Fibroblast of lung (primary cell): ENCODE measurements at regions not wholly inside any gene's neighbourhood (a gene's known extent, or its start where the extent isn't known, plus 50 kb on each side); places are given as distances from the start of the nearest gene placed in this dataset.

ENCODE experiments used
- DNase-seq, 2 donors: peaks; one replicate each; pipeline versions ENCODE4 v3.0.0 to v3.0.0-alpha.2; 2010; ENCODE audit warnings: low read depth in 2 of 2
- H2AFZ ChIP-seq: 2 replicates; pipeline ENCODE4 v1.5.1; 2012; ENCODE audit warnings: low read length, control low read depth, inconsistent platforms
- H3K27ac ChIP-seq: 2 replicates; pipeline ENCODE4 v1.5.1; 2011; ENCODE audit warnings: low read length, control low read depth; ENCODE audit not compliant: insufficient read depth
- H3K27me3 ChIP-seq: 2 replicates; pipeline ENCODE4 v1.5.1; 2011; ENCODE audit warnings: mild to moderate bottlenecking, low read length; ENCODE audit not compliant: control insufficient read depth, insufficient read depth
- H3K36me3 ChIP-seq: 2 replicates; pipeline ENCODE4 v1.5.1; 2011; ENCODE audit warnings: low read length; ENCODE audit not compliant: control insufficient read depth, insufficient read depth
- H3K4me1 ChIP-seq: 2 replicates; pipeline ENCODE4 v1.5.1; 2011; ENCODE audit warnings: low read length; ENCODE audit not compliant: control insufficient read depth, insufficient read depth; ENCODE audit errors: extremely low read depth
- H3K4me2 ChIP-seq: 2 replicates; pipeline ENCODE4 v1.5.1; 2011; ENCODE audit warnings: low read length, control low read depth; ENCODE audit not compliant: insufficient read depth; ENCODE audit errors: extremely low read depth
- H3K4me3 ChIP-seq, 4 experiments: fragments of 200-600 bp in 1 of 4; sonication (generic) in 1 of 4; replicated peaks in 1 of 4; 2 replicates each; pipeline ENCODE4 v1.5.1; 2011 to 2016; ENCODE audit warnings: low read length in 4 of 4, low read depth in 3 of 4, mild to moderate bottlenecking in 3 of 4, control low read depth in 2 of 4, inconsistent platforms in 1 of 4, mixed read lengths in 1 of 4; ENCODE audit not compliant: insufficient read depth in 1 of 4; ENCODE audit errors: control extremely low read depth in 1 of 4
- H3K79me2 ChIP-seq: 2 replicates; pipeline ENCODE4 v1.5.1; 2012; ENCODE audit warnings: mild to moderate bottlenecking, low read length, inconsistent platforms; ENCODE audit not compliant: control insufficient read depth, insufficient read depth
- H3K9ac ChIP-seq: 2 replicates; pipeline ENCODE4 v1.5.1; 2011; ENCODE audit warnings: mild to moderate bottlenecking, low read length, control low read depth; ENCODE audit not compliant: insufficient read depth
- H3K9me3 ChIP-seq: 2 replicates; pipeline ENCODE4 v1.5.1; 2012; ENCODE audit warnings: low read depth, low read length; ENCODE audit not compliant: control insufficient read depth, insufficient read depth
- H4K20me1 ChIP-seq: 2 replicates; pipeline ENCODE4 v1.5.1; 2011; ENCODE audit warnings: low read length; ENCODE audit not compliant: control insufficient read depth, insufficient read depth; ENCODE audit errors: extremely low read depth
- EZH2 ChIP-seq: IDR thresholded peaks from 2 replicates; pipeline ENCODE4 v1.5.1; 2012; ENCODE audit warnings: low read length, control low read depth, mild to moderate bottlenecking; ENCODE audit errors: missing control alignments
- TF ChIP-seq, protein P1 (sequence below), 2 donors: IDR thresholded peaks in 1 of 2; conservative IDR thresholded peaks in 1 of 2; 1 replicate in 1 of 2; 2 replicates in 1 of 2; pipeline ENCODE4 v1.5.1; 2011 to 2012; ENCODE audit warnings: low read length in 2 of 2, control low read depth in 1 of 2, inconsistent platforms in 1 of 2, low read depth in 1 of 2, mild to moderate bottlenecking in 1 of 2

DNA sequence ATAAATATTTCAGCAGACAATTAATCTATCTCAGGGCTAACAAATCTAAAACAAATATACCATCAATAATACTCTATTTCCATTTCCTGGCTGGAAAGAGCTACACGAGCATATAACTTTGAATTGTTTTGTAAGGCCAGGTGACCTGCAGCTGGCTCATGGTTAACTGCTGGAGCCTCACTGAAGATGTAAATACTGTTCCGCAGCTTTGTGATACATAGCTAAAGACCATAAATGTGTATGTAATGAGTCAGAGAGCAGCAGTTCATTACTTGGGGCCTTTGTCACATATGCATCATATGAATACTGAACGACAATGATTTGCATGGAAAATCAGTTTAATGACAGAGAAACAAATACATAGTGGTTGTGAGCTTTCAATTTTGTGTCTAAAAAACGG is 109.4 kb upstream of the CCN2 start:
- Histone ChIP-seq H3K36me3 (no peaks in the 10 kb centered on the region), H3K4me2 (peak overlapping the region; percentile 45), H4K20me1 (no peaks in the 10 kb centered on the region), H3K27me3 (no peaks in the 10 kb centered on the region), H3K9me3 (no peaks in the 10 kb centered on the region), H3K4me1 (peaks cover 15% of the 10 kb centered on the region), H3K9ac (no peak overlapping the region), H3K4me3 (no peak overlapping the region), H3K27ac (peak overlapping the region; percentile 48), H3K79me2 (no peaks in the 10 kb centered on the region), H2AFZ (no peak overlapping the region)
- peak; percentile 91 to 93 for DNase-seq
- no peak for TF ChIP-seq EZH2
- TF ChIP-seq, protein P1, sequence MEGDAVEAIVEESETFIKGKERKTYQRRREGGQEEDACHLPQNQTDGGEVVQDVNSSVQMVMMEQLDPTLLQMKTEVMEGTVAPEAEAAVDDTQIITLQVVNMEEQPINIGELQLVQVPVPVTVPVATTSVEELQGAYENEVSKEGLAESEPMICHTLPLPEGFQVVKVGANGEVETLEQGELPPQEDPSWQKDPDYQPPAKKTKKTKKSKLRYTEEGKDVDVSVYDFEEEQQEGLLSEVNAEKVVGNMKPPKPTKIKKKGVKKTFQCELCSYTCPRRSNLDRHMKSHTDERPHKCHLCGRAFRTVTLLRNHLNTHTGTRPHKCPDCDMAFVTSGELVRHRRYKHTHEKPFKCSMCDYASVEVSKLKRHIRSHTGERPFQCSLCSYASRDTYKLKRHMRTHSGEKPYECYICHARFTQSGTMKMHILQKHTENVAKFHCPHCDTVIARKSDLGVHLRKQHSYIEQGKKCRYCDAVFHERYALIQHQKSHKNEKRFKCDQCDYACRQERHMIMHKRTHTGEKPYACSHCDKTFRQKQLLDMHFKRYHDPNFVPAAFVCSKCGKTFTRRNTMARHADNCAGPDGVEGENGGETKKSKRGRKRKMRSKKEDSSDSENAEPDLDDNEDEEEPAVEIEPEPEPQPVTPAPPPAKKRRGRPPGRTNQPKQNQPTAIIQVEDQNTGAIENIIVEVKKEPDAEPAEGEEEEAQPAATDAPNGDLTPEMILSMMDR (conservative IDR thresholded peaks at IDR 0.05 in 1 of 2, IDR thresholded peaks at IDR 0.05 in 1 of 2; ENCODE audit: low read depth in 1 of 2, low read length in 2 of 2), result no peak

DNA sequence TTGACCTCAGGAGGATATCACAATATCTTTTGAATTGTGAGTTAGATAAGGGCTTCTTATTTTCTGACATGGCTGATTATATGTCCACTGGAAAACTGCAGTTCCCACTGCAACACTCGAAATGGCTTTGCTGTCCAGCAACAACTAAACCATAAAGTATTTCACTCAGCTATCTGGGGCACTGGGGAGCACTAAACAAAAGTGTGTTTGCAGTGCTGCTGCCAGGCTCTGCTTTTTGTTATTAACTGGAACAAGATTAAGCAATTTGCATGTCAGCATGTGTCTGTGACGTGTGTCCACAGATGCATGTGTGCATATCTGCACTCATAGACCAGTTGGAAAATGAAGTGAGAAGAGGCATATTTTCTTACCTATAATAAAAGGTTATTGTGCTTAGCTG is 107.8 kb upstream of the CCN2 start:
- no peaks in the 10 kb centered on the region for H3K79me2 ChIP-seq
- no peak overlapping the region for H3K4me3 ChIP-seq
- no peak overlapping the region for H3K9ac ChIP-seq
- no peak overlapping the region for H3K27ac ChIP-seq
- no peaks in the 10 kb centered on the region for H3K36me3 ChIP-seq
- no peaks in the 10 kb centered on the region for H3K27me3 ChIP-seq
- no peaks in the 10 kb centered on the region for H4K20me1 ChIP-seq
- peaks cover 23% of the 10 kb centered on the region for H3K4me1 ChIP-seq
- no peaks in the 10 kb centered on the region for H3K9me3 ChIP-seq
- TF ChIP-seq EZH2, result no peak
- TF ChIP-seq, protein P1 (conservative IDR thresholded peaks at IDR 0.05 in 1 of 2, IDR thresholded peaks at IDR 0.05 in 1 of 2; ENCODE audit: low read depth in 1 of 2, low read length in 2 of 2), result no peak
- peak in 1 of 2 donors; percentile 58 for DNase-seq
- H3K4me2 ChIP-seq, result no peak overlapping the region
- H2AFZ ChIP-seq, result no peak overlapping the region

DNA sequence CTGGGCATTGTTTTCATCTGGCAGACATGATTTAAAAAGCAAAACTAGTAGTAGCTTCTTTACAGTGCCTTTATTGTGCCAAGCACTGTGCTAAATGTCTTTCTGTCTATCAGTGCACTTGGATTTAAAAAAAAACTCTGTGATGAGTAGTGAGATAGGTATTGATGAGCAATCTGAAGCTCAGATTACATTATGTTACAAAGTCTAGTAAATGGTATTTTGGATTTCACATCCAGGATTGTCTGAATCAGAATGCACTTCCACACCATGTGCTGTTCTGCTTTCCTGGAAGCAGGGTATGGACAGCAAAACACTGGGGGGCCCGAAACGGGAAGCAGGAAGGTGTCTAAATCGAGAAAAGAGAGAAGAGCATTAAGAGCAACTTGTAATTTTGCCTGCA is 103.4 kb upstream of the CCN2 start:
- no peaks in the 10 kb centered on the region for H4K20me1 ChIP-seq
- H2AFZ ChIP-seq, result no peak overlapping the region
- H3K4me3 ChIP-seq, result no peak overlapping the region
- peak overlapping the region; percentile 33 for H3K4me2 ChIP-seq
- no peaks in the 10 kb centered on the region for H3K27me3 ChIP-seq
- H3K9me3 ChIP-seq, result no peaks in the 10 kb centered on the region
- no peak overlapping the region for H3K9ac ChIP-seq
- TF ChIP-seq, protein P1 (conservative IDR thresholded peaks at IDR 0.05 in 1 of 2, IDR thresholded peaks at IDR 0.05 in 1 of 2; ENCODE audit: low read depth in 1 of 2, low read length in 2 of 2), result no peak
- no peak for TF ChIP-seq EZH2
- H3K27ac ChIP-seq, result peak overlapping the region; percentile 46
- no peaks in the 10 kb centered on the region for H3K79me2 ChIP-seq
- peak; percentile 78 to 81 for DNase-seq
- peaks cover 16% of the 10 kb centered on the region for H3K4me1 ChIP-seq
- H3K36me3 ChIP-seq, result no peaks in the 10 kb centered on the region
